ENCODE measurements at regions not wholly inside any gene's neighbourhood (a gene's known extent, or its start where the extent isn't known, plus 50 kb on each side); places are given as distances from the start of the nearest gene placed in this dataset.

DNA sequence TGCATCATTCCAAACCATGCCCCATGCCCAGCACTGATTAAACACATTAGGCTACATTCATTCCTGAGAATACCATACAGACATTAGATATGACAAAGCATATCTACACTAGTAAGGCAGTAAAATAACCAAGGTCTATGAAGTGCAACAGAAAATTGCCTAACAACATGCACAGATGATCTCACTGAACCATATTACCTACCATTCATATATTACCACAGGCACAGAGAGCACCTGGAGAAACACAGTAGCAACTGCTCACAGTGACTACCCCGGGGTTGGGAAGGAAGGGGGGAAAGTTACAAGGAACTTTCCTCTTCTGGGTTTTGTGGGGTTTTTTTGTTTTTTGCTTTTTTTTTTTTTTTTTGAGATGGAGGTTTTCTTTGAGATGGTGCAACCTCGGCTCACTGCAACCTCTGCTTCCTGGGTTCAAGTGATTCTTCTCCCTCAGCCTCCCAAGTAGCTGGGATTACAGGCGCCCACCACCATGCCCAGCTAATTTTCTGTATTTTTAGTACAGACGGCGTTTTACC is 669.6 kb downstream of the UQCRFS1 start:
- H3K27ac ChIP-seq (ENCODE audit: insufficient read depth, low read depth, low read length): no peak overlapping the region
- CTCF ChIA-PET: no interaction called here
- dilution Hi-C loops (cut with MboI; ENCODE audit: extremely low pct_ligation_motif_present, low sequenced_read_pairs): no loop called here
- H2AFZ ChIP-seq (ENCODE audit: low read depth, low read length): no peak overlapping the region
- H3K9ac ChIP-seq (replicated peaks; ENCODE audit: extremely low read depth, insufficient read depth, low read length): no peak overlapping the region
- POLR2A ChIA-PET: no interaction called here
- no peaks in the 10 kb centered on the region for H3K36me3 ChIP-seq (ENCODE audit: control insufficient read depth in 2 of 2, extremely low read depth in 1 of 2, insufficient read depth in 2 of 2, low read length in 2 of 2)
- intact Hi-C loops (cut with micrococcal nuclease): no loop called here
- no peak overlapping the region for H3K4me3 ChIP-seq (replicated peaks in 1 of 3; ENCODE audit: insufficient read depth in 1 of 3, low read depth in 1 of 3, low read length in 3 of 3)
- FAIRE-seq: no peak
- no peaks in the 10 kb centered on the region for H3K79me2 ChIP-seq (ENCODE audit: control insufficient read depth, insufficient read depth, low read length)
- no peaks in the 10 kb centered on the region for H3K27me3 ChIP-seq (ENCODE audit: control insufficient read depth in 2 of 2, insufficient read depth in 2 of 2, low read length in 2 of 2)
- no peaks in the 10 kb centered on the region for H3K4me1 ChIP-seq (ENCODE audit: control insufficient read depth, extremely low read depth, insufficient read depth, low read length)
- H3K9me1 ChIP-seq (replicated peaks; ENCODE audit: control insufficient read depth, extremely low read depth, insufficient read depth, low read length): no peaks in the 10 kb centered on the region
- no peak for TF ChIP-seq POLR2A (IDR thresholded peaks at IDR 0.05; ENCODE audit: low read depth, low read length)
- TF ChIP-seq GATA2 (IDR thresholded peaks at IDR 0.05; ENCODE audit: insufficient read depth, insufficient read length, low read depth, low read length): no peak
- TF ChIP-seq, protein P1, sequence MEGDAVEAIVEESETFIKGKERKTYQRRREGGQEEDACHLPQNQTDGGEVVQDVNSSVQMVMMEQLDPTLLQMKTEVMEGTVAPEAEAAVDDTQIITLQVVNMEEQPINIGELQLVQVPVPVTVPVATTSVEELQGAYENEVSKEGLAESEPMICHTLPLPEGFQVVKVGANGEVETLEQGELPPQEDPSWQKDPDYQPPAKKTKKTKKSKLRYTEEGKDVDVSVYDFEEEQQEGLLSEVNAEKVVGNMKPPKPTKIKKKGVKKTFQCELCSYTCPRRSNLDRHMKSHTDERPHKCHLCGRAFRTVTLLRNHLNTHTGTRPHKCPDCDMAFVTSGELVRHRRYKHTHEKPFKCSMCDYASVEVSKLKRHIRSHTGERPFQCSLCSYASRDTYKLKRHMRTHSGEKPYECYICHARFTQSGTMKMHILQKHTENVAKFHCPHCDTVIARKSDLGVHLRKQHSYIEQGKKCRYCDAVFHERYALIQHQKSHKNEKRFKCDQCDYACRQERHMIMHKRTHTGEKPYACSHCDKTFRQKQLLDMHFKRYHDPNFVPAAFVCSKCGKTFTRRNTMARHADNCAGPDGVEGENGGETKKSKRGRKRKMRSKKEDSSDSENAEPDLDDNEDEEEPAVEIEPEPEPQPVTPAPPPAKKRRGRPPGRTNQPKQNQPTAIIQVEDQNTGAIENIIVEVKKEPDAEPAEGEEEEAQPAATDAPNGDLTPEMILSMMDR (IDR thresholded peaks at IDR 0.05; ENCODE audit: extremely low read depth in 1 of 2, insufficient read depth in 1 of 2, low read depth in 1 of 2, low read length in 2 of 2): no peak
- no peak for TF ChIP-seq POLR2AphosphoS5 (IDR thresholded peaks at IDR 0.05; ENCODE audit: insufficient read depth, low read depth, low read length)
- TF ChIP-seq MYC (IDR thresholded peaks at IDR 0.05; ENCODE audit: low read depth, low read length): no peak
- no peak for TF ChIP-seq JUN (IDR thresholded peaks at IDR 0.05; ENCODE audit: borderline replicate concordance, insufficient read depth, insufficient read length, low read depth)
- TF ChIP-seq, protein P2, sequence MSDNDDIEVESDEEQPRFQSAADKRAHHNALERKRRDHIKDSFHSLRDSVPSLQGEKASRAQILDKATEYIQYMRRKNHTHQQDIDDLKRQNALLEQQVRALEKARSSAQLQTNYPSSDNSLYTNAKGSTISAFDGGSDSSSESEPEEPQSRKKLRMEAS (IDR thresholded peaks at IDR 0.05; ENCODE audit: insufficient read depth, insufficient read length): no peak
- no peak for TF ChIP-seq EZH2 (IDR thresholded peaks at IDR 0.05; ENCODE audit: borderline replicate concordance, low read depth, low read length, severe bottlenecking)
- TF ChIP-seq FOS (IDR thresholded peaks at IDR 0.05; ENCODE audit: borderline replicate concordance, insufficient read depth, low read length): no peak
- peaks cover 2% of the 10 kb centered on the region for H3K9me3 ChIP-seq (replicated peaks; ENCODE audit: control insufficient read depth, insufficient read depth, low read length)
- BruUV-seq (replicated peaks): no TSS peak
- H4K20me1 ChIP-seq (replicated peaks; ENCODE audit: control insufficient read depth, extremely low read depth, insufficient read depth, low read length): no peaks in the 10 kb centered on the region
- no peak for DNase-seq (ENCODE audit: low read depth, low spot score)
- H3K4me2 ChIP-seq (ENCODE audit: insufficient read depth, low read length): no peak overlapping the region

All from endothelial cell of umbilical vein (primary cell).